NCI-H2029 treated with DMSO at 0.1 percent for 48 hours (cell line): ENCODE measurements at regions not wholly inside any gene's neighbourhood (a gene's known extent, or its start where the extent isn't known, plus 50 kb on each side); places are given as distances from the start of the nearest gene placed in this dataset.

Source experiments
- DNase-seq: peaks from one replicate; lab custom pipeline; 2025; lab: John Stamatoyannopoulos, UW

GRCh38 chr6:87995461-87995860 is 52.2 kb upstream of the SPACA1 start:
- no peak for DNase-seq

GRCh38 chr6:87993356-87993755 is 54.3 kb upstream of the SPACA1 start:
- DNase-seq, result no peak

GRCh38 chr6:87990871-87991270 is 56.8 kb upstream of the SPACA1 start:
- DNase-seq, result no peak

- DNase-seq, result no peak
Measured at GRCh38 chr6:87982134-87982533, 65.5 kb upstream of the SPACA1 start.

- no peak for DNase-seq
Measured at GRCh38 chr6:87979737-87980136, 67.9 kb upstream of the SPACA1 start.

- no peak for DNase-seq
Measured at GRCh38 chr6:87976616-87977015, 71.0 kb upstream of the SPACA1 start.

GRCh38 chr6:87975561-87975960 is 72.1 kb upstream of the SPACA1 start:
- no peak for DNase-seq

GRCh38 chr6:87972279-87972678 is 75.4 kb upstream of the SPACA1 start:
- DNase-seq, result no peak

- DNase-seq, result no peak
Measured at GRCh38 chr6:87971605-87972262, 75.9 kb upstream of the SPACA1 start.

- peak; percentile 54 for DNase-seq
Measured at GRCh38 chr6:87968435-87969278, 79.0 kb upstream of the SPACA1 start.

GRCh38 chr6:87965806-87966205 is 81.8 kb upstream of the SPACA1 start:
- DNase-seq, result no peak

- DNase-seq, result no peak
Measured at GRCh38 chr6:87959083-87959482, 88.6 kb upstream of the SPACA1 start.

- DNase-seq, result no peak
Measured at GRCh38 chr6:87951751-87952150, 95.9 kb upstream of the SPACA1 start.

- no peak for DNase-seq
Measured at GRCh38 chr6:87950614-87951013, 97.0 kb upstream of the SPACA1 start.

- no peak for DNase-seq
Measured at GRCh38 chr6:87949194-87949593, 98.4 kb upstream of the SPACA1 start.

GRCh38 chr6:87946669-87947068 is 101.0 kb upstream of the SPACA1 start:
- DNase-seq, result no peak

GRCh38 chr6:87945966-87946365 is 101.7 kb upstream of the SPACA1 start:
- no peak for DNase-seq

- DNase-seq, result no peak
Measured at GRCh38 chr6:87945181-87945580, 102.5 kb upstream of the SPACA1 start.

GRCh38 chr6:87944541-87944954 is 103.1 kb upstream of the SPACA1 start:
- no peak for DNase-seq

- no peak for DNase-seq
Measured at GRCh38 chr6:87943191-87943590, 104.5 kb upstream of the SPACA1 start.

- DNase-seq, result no peak
Measured at GRCh38 chr6:87941556-87942358, 105.9 kb upstream of the SPACA1 start.

- DNase-seq, result no peak
Measured at GRCh38 chr6:87939776-87940175, 107.9 kb upstream of the SPACA1 start.

- DNase-seq, result no peak
Measured at GRCh38 chr6:87938287-87938686, 109.4 kb upstream of the SPACA1 start.
